ENCODE measurements at regions not wholly inside any gene's neighbourhood (a gene's known extent, or its start where the extent isn't known, plus 50 kb on each side); places are given as distances from the start of the nearest gene placed in this dataset.

GRCh38 chr15:45794712-45795439 lies 160.0 kb downstream of the SQOR start:
- no peaks in the 10 kb centered on the region for H4K20me1 ChIP-seq (ENCODE audit: control insufficient read depth, insufficient read depth, low read depth, low read length)
- no peaks in the 10 kb centered on the region for H3K36me3 ChIP-seq (ENCODE audit: control insufficient read depth, low read length)
- H3K4me1 ChIP-seq (ENCODE audit: control insufficient read depth, low read length): peaks cover 80% of the 10 kb centered on the region
- H3K4me3 ChIP-seq (ENCODE audit: low read length): no peak overlapping the region
- H3K9me2 ChIP-seq (replicated peaks; ENCODE audit: control insufficient read depth, low read length): no peaks in the 10 kb centered on the region
- TF ChIP-seq EZH2phosphoT487 (IDR thresholded peaks at IDR 0.05; ENCODE audit: borderline replicate concordance, low read length) (no peak), CTCF (IDR thresholded peaks at IDR 0.05; ENCODE audit: low read depth, low read length, poor library complexity, severe bottlenecking) (no peak)
- H3K27me3 ChIP-seq (ENCODE audit: control insufficient read depth, low read length): no peaks in the 10 kb centered on the region
- H3K4me2 ChIP-seq (ENCODE audit: low read length): no peak overlapping the region
- no peaks in the 10 kb centered on the region for H3K9me3 ChIP-seq (ENCODE audit: control insufficient read depth, insufficient read depth, low read length)
- no peak overlapping the region for H3K27ac ChIP-seq (ENCODE audit: low read depth, low read length)
- H3F3A ChIP-seq (ENCODE audit: control insufficient read depth, insufficient read depth): no peaks in the 10 kb centered on the region
- no peaks in the 10 kb centered on the region for H3K79me2 ChIP-seq (ENCODE audit: control insufficient read depth, low read length)

GRCh38 chr15:45795440-45796069 lies 160.7 kb downstream of the SQOR start:
- H3K9me3 ChIP-seq (ENCODE audit: control insufficient read depth, insufficient read depth, low read length): no peaks in the 10 kb centered on the region
- peak; percentile 84 for TF ChIP-seq CTCF (IDR thresholded peaks at IDR 0.05; ENCODE audit: low read depth, low read length, poor library complexity, severe bottlenecking)
- TF ChIP-seq EZH2phosphoT487 (IDR thresholded peaks at IDR 0.05; ENCODE audit: borderline replicate concordance, low read length): no peak
- no peak overlapping the region for H3K4me2 ChIP-seq (ENCODE audit: low read length)
- H4K20me1 ChIP-seq (ENCODE audit: control insufficient read depth, insufficient read depth, low read depth, low read length): no peaks in the 10 kb centered on the region
- H3K27me3 ChIP-seq (ENCODE audit: control insufficient read depth, low read length): no peaks in the 10 kb centered on the region
- no peaks in the 10 kb centered on the region for H3K9me2 ChIP-seq (replicated peaks; ENCODE audit: control insufficient read depth, low read length)
- H3K36me3 ChIP-seq (ENCODE audit: control insufficient read depth, low read length): no peaks in the 10 kb centered on the region
- no peaks in the 10 kb centered on the region for H3K79me2 ChIP-seq (ENCODE audit: control insufficient read depth, low read length)
- H3K4me3 ChIP-seq (ENCODE audit: low read length): no peak overlapping the region
- no peaks in the 10 kb centered on the region for H3F3A ChIP-seq (ENCODE audit: control insufficient read depth, insufficient read depth)
- no peak overlapping the region for H3K27ac ChIP-seq (ENCODE audit: low read depth, low read length)
- H3K4me1 ChIP-seq (ENCODE audit: control insufficient read depth, low read length): peaks cover 75% of the 10 kb centered on the region

- H3K27ac ChIP-seq (ENCODE audit: low read depth, low read length): no peak overlapping the region
- no peaks in the 10 kb centered on the region for H3F3A ChIP-seq (ENCODE audit: control insufficient read depth, insufficient read depth)
- no peaks in the 10 kb centered on the region for H3K36me3 ChIP-seq (ENCODE audit: control insufficient read depth, low read length)
- TF ChIP-seq EZH2phosphoT487 (IDR thresholded peaks at IDR 0.05; ENCODE audit: borderline replicate concordance, low read length): no peak
- H3K79me2 ChIP-seq (ENCODE audit: control insufficient read depth, low read length): no peaks in the 10 kb centered on the region
- H4K20me1 ChIP-seq (ENCODE audit: control insufficient read depth, insufficient read depth, low read depth, low read length): no peaks in the 10 kb centered on the region
- no peak overlapping the region for H3K4me2 ChIP-seq (ENCODE audit: low read length)
- H3K27me3 ChIP-seq (ENCODE audit: control insufficient read depth, low read length): no peaks in the 10 kb centered on the region
- no peaks in the 10 kb centered on the region for H3K9me2 ChIP-seq (replicated peaks; ENCODE audit: control insufficient read depth, low read length)
- H3K4me1 ChIP-seq (ENCODE audit: control insufficient read depth, low read length): peaks cover 66% of the 10 kb centered on the region
- H3K4me3 ChIP-seq (ENCODE audit: low read length): no peak overlapping the region
- H3K9me3 ChIP-seq (ENCODE audit: control insufficient read depth, insufficient read depth, low read length): no peaks in the 10 kb centered on the region
Observed at GRCh38 chr15:45796433-45796832, 161.6 kb downstream of the SQOR start.

GRCh38 chr15:45799508-45799907 lies 164.7 kb downstream of the SQOR start:
- H3F3A ChIP-seq (ENCODE audit: control insufficient read depth, insufficient read depth): no peaks in the 10 kb centered on the region
- no peaks in the 10 kb centered on the region for H4K20me1 ChIP-seq (ENCODE audit: control insufficient read depth, insufficient read depth, low read depth, low read length)
- no peak overlapping the region for H3K4me3 ChIP-seq (ENCODE audit: low read length)
- no peaks in the 10 kb centered on the region for H3K27me3 ChIP-seq (ENCODE audit: control insufficient read depth, low read length)
- H3K4me1 ChIP-seq (ENCODE audit: control insufficient read depth, low read length): peaks cover 35% of the 10 kb centered on the region
- peak overlapping the region; percentile 42 for H3K4me2 ChIP-seq (ENCODE audit: low read length)
- no peaks in the 10 kb centered on the region for H3K9me3 ChIP-seq (ENCODE audit: control insufficient read depth, insufficient read depth, low read length)
- H3K36me3 ChIP-seq (ENCODE audit: control insufficient read depth, low read length): no peaks in the 10 kb centered on the region
- TF ChIP-seq CTCF (IDR thresholded peaks at IDR 0.05; ENCODE audit: low read depth, low read length, poor library complexity, severe bottlenecking) (no peak), EZH2phosphoT487 (IDR thresholded peaks at IDR 0.05; ENCODE audit: borderline replicate concordance, low read length) (no peak)
- no peaks in the 10 kb centered on the region for H3K9me2 ChIP-seq (replicated peaks; ENCODE audit: control insufficient read depth, low read length)
- peak overlapping the region; percentile 15 for H3K27ac ChIP-seq (ENCODE audit: low read depth, low read length)
- H3K79me2 ChIP-seq (ENCODE audit: control insufficient read depth, low read length): no peaks in the 10 kb centered on the region
